HG02763 (cell line): ENCODE measurements at regions not wholly inside any gene's neighbourhood (a gene's known extent, or its start where the extent isn't known, plus 50 kb on each side); places are given as distances from the start of the nearest gene placed in this dataset.
"Not testable (repeated sequence)": the region's sequence is repeated elsewhere in the genome, so short reads cannot be mapped to it uniquely, and the experiment has no call there.

Source experiments
- ATAC-seq: cut with Tn5 transposase; IDR thresholded peaks from one replicate; pipeline ENCODE4 v1.9.1; 2021; ENCODE audit warnings: mild to moderate bottlenecking, moderate library complexity; ENCODE audit not compliant: unreplicated experiment

DNA sequence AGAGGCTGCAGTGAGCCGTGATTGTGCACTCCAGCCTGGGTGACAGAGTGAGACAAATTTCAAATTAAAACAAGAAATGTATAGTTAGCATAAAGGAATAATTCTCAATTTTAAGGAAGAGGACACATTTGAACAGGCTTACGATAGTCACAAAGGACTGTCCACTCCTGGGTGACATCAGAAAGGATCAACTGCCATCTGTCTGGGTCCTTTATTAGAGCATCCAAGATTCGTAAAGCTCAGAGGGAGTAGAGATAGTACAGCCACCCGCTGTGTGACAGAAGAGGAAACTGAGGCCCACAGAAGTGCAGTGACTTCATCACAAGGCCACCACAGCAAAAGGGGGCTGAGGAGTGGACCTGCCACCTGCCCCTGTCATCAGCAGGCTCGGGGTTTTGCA, 149.3 kb upstream of the RBPJ start:
- no peak for ATAC-seq

GRCh38 chr4:26171941-26172340, 148.9 kb upstream of the RBPJ start:
- no peak for ATAC-seq

GRCh38 chr4:26173619-26174018, 147.2 kb upstream of the RBPJ start:
- no peak for ATAC-seq

GRCh38 chr4:26174027-26174426, 146.8 kb upstream of the RBPJ start:
- ATAC-seq, result no peak

GRCh38 chr4:26175006-26175786, 145.6 kb upstream of the RBPJ start:
- peak; percentile 55 for ATAC-seq

- no peak for ATAC-seq
Measured at GRCh38 chr4:26175905-26176470, 144.8 kb upstream of the RBPJ start.

GRCh38 chr4:26176598-26177149, 144.1 kb upstream of the RBPJ start:
- no peak for ATAC-seq

GRCh38 chr4:26178854-26179253, 142.0 kb upstream of the RBPJ start:
- no peak for ATAC-seq

DNA sequence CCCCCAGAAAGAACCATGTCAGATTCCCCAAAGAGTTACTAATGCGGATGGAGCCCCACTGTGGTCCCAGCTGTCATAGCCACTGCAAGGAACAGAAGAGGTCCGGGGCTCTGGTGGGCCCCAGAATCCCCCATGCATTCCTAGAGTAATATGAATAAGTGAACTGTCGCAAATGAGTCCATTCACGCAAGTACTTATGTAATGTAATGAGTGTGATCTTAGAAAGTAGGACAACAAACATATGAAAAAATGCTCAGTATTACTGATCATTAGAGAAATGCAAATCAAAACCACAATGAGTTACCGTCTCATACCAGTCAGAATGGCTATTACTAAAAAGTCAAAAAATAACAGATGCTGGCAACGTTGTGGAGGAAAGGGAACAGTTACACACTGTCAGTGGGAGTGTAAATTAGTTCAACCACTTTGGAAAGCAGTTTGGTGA, 141.5 kb upstream of the RBPJ start:
- ATAC-seq, result peak; percentile 50

DNA sequence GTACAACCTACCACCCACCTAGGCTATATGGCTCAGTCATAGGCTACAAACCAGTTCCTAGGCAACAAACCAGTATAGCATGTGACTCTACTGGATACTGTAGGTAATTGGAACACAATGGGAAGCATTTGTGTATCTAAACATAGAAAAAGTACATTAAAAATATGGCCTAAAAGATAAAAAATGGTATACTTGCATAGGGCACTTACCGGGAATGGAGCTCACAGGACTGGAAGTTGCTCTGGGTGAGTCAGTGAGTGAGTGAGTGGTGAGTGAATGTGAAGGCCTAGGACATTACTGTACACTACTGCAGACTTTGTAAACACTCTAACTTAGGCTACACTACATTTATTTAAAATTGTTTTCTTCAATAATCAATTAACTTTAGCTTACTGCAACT, 139.2 kb upstream of the RBPJ start:
- no peak for ATAC-seq

GRCh38 chr4:26183017-26183416, 137.8 kb upstream of the RBPJ start:
- no peak for ATAC-seq

GRCh38 chr4:26185436-26185835, 135.4 kb upstream of the RBPJ start:
- no peak for ATAC-seq

- no peak for ATAC-seq
Measured at GRCh38 chr4:26191353-26191752, 129.5 kb upstream of the RBPJ start.

DNA sequence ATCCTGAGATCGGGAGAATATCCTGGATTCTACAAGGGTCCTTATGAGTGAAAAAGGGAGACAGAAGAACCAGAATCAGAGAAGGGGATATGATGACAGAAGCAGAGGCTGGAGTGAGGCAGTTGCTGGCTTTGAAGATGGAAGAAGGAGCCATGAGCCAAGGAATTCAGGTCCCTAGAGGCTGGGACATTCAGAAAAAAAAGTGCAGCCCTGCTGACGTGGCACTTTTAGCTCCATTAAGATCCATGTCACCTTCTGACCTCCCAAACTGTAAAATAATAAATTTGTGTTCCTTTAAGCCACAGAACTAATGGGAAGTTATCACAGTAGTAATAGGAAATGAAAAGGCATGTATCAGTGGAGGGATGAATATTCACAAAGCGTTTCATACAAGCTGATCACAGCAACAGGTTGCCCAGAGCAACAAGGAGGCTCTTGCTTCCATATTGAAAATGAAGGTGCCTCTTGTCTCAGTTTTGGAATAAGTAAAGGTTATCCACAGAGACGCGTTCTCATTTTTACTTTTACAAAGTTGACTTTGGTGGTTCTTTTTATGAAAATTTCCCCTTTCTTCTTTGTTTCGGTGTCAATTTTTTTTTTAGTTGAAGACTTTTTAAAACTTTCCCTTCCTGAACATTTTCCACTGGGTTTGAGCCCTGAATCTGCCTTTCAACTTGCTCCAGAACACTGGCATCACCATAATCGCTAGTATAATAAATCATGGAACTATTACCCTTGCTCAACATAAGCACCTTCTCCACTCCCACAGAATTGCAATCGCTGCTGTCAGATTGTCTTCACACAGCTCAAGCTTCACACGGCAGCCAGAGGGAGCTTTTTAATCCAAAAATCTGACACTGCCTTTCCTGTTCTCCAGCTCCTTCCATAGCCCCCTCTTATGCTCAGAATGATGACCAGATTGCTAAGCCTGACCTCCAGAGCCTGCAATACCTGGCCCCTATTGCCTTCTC, 127.6 kb upstream of the RBPJ start:
- peak; percentile 31 for ATAC-seq

DNA sequence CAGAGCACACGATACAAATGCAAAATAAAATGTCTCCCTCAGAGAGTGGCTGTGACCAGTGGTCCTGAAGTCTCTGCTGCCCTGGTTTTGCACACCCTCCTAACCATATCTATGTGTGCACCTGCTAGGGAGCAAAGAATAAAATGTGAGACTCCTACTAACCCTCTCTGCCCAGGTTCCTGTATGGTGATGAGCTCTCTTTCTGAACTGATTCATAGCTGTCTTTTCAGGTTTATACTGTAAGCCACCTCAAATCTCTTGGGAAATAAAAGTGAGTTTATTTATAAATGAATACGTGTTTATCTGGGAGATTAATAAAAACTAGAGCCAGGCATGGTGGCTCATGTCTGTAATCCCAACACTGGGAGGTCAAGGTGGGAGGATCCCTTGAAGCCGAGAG, 126.0 kb upstream of the RBPJ start:
- ATAC-seq, result no peak

DNA sequence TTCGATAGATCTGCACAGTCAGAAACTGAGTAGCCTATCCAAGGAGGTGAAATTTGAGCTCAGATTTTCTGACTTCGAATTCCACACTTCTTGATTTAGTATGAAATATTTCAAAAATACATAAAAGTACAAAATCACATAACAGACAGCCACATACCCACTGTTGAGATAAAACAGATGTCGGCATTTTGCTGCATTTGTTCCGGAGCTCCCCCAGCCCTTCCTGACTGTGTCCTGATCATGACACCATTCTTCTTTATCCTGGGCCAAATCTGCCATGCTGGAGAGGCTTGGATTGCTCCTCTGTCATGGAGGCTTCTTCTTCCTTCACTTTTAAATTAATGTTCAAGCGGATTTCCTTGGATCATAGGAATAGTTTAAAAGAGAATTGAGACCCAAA, 124.2 kb upstream of the RBPJ start:
- no peak for ATAC-seq

GRCh38 chr4:26197018-26197779, 123.6 kb upstream of the RBPJ start:
- ATAC-seq, result peak; percentile 82

GRCh38 chr4:26198931-26199330, 121.9 kb upstream of the RBPJ start:
- ATAC-seq, result not testable (repeated sequence)

DNA sequence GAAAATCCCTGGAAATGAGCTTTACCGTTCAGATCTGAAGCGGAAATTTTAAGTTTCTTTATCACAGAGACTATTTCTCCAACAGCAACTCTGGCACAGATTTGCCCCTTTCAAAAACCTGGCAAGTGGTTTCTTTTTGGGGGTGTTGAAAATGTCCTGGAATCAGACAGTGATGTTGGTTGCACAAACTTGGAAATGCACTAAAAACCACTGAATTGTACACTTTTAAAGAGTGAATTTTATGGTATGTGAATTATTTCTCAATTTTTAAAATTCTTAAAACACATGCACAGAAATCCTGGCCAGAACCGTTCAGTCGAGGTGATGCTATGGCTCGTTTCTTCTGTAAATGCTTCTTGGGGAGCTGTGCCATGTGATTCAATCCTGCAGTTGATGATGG, 121.2 kb upstream of the RBPJ start:
- no peak for ATAC-seq

DNA sequence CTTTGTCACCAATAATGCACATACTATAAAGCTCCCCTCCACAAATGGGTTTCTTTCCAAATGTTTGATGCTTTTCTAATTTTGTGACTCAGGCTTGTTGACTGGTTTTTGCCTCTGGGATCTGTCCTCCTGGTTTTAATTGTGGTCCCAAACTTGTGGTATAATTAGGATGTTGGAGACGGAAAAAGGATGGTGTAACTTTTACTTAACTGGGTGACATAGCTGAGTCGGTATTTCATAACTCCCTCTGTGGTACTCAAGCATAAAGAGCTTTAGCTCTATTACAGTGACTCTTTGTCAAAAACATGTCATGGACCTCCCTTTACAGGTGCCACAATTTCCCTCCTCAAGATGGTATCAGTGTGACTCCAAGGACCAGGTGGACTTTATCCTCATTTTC, 119.7 kb upstream of the RBPJ start:
- ATAC-seq, result no peak
